NCI-H128 (cell line): ENCODE measurements at regions not wholly inside any gene's neighbourhood (a gene's known extent, or its start where the extent isn't known, plus 50 kb on each side); places are given as distances from the start of the nearest gene placed in this dataset.

ENCODE experiments used
- DNase-seq: peaks from one replicate; lab custom pipeline; 2025; ENCODE audit not compliant: unreplicated experiment; lab: John Stamatoyannopoulos, UW

DNA sequence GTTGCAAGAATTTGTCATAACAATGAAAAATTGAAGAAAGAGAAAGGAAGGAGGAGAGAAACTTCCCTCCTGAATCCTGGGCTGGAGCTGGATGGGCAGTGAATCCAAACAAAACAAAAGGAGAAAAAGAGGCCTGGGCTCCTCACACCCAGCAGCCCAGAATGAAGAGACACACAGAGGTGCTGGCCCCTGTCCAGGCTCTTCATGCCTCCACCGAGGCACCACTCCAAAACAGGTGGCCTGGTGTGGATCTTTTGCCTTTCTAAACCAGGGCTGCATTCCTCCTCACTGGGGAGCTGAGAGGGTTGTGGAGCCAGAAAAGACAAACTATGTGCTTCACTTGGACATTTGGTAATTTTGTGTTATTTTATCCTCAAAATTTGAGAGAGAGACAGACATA lies 76.0 kb downstream of the FAM124B start:
- no peak for DNase-seq

DNA sequence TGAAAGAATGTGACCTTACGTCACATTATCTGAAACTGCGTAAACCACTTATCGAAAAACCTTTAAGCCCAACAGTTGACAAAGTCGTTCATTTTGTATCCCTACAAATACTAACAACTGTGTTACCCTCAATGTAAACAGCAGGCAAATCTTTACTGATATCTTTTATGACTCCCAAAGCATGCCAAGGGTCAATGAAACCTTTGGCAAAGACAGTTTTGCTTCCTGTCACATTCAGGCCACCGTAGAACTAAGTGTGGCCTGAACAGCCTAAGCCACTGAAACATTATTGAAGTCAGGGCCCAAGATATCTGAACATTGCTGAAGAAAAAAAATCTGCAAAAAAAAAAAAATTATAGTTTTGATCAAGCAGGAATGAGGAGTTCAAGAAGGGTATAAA lies 77.3 kb downstream of the FAM124B start:
- DNase-seq = no peak

DNA sequence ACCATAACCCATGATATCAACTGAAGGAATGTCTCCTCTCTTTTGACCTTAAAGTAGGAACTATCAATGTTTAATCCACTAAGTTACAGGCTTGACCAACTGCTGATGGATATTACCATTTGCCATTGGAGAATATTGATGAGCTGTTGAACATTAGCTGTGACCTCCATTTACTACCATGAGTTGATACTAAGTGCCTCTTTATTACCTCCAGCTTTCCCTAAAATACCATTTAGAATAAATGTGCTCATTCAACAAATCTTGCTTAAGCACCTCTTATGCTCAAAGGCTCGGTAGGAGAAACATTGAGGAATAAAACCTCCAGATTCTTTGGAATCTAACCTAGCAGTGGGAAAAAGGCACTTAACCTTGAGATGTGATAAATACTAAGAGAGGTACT lies 81.2 kb downstream of the FAM124B start:
- DNase-seq = no peak

DNA sequence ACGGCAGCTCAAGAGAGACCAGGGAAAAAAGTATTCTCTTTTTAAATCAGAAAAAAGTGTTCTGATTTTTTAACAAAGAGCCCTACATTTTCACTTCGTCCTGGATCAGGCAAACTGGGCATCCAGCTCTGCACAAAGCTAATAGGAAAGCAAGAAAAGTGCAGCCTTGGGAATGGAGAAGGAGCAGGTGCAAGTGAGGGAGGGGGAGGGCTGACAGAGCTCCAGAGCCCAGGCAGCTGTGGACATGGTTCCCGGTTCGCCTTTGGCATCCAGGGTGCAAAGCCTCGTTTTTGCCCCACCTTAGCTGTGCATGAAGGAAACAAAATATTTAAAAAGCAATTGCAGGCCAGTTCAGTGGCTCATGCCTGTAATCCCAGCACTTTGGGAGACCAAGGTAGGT lies 82.2 kb downstream of the FAM124B start:
- DNase-seq = no peak

DNA sequence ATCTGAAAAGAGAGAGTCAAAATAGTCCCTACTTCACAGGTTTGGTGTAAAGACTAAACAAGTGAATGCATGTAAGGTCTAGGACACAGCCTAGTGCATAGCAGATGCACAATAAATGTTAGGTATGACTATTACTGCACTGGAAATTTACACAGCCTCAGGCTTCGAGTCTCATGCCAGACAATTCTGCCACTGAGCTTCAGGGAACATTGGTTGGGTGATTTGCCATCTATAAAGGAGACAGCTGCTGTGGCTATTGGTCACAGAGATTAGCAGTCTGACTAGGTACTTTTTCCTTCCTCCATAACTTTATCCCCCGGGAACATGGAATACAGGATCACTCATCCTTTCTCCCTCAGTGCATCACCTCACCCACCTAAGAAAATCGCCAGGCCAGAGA lies 89.2 kb downstream of the FAM124B start:
- DNase-seq = no peak

DNA sequence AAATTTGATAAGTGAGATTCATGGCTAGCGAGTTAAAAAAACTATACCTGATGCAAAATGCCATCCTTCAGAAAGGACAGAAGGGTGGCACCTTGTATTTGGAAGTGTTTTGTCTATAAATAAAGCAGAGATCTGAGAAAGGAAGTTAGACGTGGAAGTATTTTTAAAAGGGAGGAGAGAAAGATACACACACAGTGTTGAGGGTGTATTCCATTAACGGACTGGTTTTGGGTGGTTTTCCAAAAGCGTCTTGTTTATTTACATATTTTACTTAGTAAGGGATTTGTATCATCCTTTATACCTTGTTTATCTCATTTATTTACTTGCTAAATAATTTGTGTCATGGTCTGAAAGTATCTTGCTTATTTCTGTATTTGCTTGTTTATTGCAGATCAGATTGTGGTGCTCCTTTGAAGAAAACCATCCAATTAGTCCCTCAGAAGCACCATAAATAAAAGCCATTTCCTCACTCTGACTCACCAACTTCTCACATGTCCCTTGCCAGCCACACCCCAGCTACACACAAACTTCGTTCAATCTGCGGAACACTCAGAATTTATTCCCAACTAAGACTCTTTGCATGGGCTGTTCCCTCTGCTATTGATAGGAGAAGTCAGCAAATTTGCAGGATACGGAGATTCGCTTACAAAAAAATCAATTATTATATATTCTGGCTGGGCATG lies 90.8 kb downstream of the FAM124B start:
- DNase-seq = no peak

DNA sequence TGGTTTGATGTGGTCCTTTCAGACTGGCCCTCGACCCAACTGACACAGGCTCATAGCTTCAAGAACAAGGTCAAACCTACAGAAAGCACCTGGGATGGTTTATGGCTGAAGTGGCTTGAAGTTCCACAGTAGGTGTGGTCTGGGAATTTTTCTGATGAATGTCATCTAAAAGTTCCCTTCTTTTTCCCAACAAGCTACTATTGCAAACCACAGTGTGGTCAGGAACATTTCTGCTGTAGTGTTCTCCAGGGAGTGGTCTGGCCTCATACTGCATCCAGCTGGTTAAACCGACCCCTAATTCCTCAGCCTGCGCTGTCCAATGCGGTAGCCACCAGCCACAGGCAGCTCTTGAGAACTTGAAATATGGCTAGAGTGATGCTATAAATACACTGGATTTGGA lies 92.7 kb downstream of the FAM124B start:
- no peak for DNase-seq

DNA sequence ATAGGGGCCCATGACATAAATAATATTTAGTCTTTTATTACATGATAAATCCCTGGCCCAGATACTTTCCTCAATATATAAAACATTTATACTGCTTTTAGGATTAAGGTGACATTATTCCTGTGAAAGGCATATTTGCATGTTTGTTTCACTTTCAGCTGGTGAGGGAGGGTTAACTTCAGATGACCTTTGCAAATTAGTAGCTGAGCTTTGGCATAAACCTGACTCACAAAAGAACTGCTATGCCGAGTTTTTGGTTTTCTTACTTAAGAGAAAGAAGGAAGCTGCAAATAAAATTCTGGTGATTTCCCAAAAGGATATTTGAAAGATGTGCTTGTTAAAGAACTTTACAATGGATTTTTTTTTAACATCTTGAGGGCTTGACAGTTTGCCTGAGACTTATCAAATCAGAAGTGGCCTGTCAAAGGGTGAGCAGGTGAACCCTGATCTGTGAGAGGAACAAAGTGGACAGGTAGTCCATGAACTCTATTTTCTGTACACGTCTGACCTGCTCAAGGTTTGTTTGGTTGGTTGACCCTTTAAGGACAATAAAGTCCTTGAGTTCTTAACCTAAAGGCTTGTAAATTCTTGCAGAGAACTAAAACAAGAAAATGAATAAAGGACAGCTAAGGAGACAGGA lies 93.5 kb downstream of the FAM124B start:
- DNase-seq = no peak

DNA sequence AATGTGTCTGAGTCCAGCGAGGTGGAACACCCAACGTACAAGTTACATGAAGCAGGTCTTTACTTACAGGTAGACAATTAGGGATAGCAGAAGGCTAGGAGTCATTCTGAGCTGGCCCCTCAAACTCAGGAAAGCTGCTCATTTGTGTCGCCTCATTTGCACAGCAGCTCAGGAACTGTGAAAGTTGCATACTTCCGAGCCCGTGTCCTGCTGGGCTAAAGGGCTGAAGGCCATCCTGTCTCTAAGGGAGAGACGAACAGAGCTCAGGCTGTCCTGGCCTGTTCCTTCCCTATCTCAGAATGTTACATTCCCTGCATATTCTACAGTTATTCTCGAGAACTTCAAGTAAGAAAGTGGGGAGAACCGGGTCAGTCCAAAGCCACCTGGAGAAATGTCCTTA lies 99.0 kb downstream of the FAM124B start:
- no peak for DNase-seq

DNA sequence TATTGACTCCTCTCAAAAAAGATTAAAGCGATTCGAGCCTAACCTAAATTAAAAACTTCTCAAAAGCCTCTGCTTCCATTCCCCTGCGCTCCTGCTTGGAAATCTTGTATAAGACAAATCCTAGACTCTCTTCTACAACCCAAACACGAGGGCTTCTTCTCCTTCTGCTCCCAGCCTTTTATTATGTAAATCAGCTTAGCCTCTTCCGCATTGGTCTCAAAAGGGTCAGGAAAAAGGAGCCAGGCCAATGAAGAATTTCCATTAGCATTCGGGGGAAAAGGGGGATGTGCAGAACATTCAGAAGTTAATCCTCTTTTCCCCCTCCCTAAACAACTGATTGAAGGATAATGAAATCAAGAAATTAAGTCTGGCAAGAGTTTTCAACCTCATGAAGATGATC lies 107.9 kb downstream of the FAM124B start:
- no peak for DNase-seq

DNA sequence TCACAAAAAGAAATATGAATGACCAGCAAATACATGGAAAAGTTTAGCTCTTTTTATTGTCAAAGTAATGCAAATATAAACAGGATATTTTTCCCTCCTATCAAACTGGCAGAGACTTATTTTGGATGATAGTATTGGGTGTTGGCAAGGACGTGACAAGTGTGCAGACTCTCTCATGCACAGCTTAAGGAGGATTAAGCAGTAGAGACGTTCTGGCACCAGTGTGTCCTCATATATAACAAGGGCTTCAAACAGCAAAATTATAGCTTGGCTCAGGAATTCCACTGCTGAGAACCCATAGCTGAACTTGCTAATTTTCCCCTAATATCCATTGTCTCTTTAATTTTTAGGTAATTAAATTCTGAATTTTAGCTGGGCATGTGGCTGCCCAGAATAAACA lies 114.4 kb downstream of the FAM124B start:
- no peak for DNase-seq

DNA sequence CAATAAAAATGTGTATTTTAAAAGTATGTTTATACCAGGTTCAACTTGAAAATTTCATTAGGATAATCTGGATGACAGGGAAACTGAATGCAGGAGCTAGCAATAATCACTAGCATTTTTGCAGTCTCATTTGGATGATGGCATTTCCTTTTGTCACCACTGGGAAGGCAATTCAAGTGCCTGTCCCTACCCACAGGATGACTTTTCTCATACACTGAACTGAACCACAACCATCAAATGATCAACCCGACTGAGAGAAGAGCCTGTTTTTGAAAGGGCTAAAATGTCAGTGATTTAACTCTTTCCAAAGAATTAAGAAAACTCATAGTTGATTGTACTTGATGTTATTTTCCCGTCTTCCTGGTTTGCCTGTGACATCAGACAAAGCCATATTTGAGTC lies 115.0 kb downstream of the FAM124B start:
- DNase-seq = no peak

DNA sequence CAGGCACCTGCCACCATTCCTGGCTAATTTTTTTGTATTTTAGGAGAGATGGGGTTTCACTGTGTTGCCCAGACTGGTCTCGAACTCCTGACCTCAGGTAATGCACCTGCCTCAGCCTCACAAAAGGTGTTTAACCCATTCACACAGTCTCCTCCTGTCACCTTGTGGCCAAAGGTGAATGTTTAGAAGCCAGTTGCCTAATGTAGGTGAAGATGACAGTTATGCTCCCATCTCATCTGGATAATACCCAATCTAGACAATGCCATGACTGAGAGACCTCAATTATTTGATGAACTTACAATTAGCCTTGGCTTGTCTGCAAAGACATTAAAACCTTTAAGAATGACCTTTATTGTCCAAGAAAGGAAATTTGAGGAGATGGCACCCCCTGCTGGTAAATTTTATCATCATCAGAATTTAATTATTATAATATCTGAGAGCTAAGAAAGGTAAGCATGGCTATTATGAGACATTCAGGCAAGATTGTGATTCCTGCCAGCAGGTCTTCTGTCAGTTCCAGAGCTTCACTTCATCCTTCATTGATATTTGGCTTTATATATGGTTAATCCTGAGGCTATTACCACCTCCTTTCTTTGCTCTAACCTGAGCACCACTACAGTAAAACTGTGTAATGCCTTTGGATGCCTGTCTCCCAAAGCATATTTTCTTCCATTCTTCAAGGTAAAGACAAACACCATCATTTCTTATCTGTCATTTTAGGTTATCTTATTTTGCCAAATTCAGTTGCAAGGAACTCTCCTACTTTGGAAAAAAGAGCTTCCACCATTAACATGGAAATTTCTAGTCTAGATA lies 117.6 kb downstream of the FAM124B start:
- DNase-seq = peak; percentile 2

DNA sequence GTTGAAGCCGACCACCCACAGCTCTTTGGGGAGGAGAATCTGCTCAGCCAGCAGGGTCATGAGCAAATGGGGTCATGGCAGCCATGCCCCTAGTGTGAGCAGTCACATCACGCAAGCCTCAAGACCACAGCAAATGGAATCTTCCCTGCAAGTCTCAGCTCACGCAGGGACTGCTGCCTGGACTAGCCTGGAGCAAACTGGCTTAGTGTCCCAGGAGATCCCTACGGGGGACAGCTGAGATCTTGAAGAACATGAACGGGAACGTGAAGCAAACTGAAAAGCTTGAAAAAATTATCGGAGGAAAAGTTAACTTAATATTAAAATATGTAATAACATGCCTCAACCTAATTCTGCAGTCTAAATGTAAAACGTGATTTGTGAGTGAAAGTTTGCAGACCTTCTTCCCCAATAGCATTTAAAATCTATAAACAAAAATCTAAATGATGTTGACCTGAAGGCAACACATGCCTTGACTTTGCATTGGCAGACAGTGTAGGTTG lies 118.4 kb downstream of the FAM124B start:
- no peak for DNase-seq

DNA sequence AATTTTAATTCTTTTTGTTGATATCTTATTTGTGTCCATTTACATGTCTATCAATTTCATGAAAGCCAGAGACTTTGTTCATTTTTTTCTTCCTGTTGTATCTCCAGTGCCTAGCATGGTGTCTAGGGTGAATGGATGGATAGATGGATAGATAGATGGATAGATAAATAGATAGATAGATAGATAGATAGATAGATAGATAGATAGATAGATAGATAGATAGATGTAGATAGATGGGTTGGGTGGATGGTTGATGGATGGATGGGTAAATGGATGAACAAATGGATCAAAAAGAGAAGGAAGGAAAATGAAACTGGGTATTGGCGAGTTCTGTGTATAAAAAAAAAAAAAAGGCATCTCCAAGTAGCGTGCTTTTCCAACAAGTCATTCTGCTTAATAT lies 120.5 kb downstream of the FAM124B start:
- DNase-seq = no peak

DNA sequence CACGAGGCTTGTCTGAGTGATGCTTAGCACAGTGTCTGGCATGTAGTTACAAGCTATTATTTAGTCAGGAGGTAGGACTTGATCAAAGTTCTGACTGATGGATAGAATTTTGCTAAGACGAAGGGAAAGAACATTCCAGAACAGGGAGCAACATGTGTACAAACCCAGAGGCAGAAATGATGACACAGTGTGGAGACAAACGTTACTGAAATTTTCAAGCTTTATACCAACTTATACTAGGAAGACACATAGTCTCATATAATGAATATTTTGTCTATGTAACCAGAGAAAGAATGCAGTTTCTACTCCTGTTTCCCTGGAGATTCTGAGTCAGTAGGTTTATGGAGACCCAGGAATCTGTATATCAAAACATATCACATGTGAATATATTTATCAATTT lies 123.4 kb downstream of the FAM124B start:
- no peak for DNase-seq

DNA sequence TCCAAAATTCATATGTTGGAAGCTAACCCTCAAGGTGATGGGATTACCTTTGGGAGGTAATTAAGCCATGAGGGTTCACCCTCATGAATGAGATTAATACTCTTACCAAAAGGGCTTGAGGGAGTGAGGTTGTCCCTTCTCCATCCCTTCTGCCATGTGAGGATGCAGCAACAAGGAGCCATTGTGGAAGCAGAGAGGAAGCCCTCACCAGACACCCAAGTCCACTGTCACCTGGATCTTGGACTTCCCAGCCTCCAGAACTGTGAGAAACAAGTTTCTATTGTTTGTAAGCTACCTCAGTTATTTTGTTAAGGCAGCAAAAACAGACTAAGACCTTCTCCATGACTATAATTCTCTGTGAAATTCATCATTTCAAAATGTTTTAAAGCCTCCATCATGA lies 125.7 kb downstream of the FAM124B start:
- no peak for DNase-seq

DNA sequence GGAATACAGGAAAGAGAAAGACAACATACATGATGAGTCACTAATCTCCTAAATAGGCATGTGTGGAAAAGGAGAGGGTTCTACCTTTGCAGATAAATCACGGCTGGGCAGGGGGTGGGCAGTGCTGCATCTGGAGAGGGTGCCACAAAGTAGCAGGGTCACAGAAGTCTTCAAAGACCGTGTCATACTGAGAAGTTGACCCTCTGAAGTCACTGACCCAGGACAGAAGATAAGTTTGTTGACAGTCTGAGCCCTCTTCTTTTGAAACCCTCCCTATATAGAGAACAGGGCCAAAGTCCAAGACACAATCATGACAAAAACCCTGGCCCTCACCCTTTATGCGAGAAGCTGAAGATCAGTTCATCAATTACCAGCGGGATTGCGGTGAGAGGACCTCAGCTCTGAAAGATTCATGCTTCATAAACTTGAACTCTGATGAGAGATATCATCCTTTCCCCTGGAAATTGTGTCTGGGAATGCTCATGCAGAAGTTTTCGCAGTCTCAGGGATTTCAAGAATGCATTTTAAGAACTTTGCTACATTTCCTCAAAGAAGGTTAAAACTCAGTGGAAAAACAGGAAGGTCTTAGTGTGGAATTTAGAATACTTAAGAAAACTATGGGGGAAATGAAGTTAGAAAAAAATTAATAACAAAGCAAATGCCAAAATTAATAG lies 129.5 kb downstream of the FAM124B start:
- DNase-seq = no peak

DNA sequence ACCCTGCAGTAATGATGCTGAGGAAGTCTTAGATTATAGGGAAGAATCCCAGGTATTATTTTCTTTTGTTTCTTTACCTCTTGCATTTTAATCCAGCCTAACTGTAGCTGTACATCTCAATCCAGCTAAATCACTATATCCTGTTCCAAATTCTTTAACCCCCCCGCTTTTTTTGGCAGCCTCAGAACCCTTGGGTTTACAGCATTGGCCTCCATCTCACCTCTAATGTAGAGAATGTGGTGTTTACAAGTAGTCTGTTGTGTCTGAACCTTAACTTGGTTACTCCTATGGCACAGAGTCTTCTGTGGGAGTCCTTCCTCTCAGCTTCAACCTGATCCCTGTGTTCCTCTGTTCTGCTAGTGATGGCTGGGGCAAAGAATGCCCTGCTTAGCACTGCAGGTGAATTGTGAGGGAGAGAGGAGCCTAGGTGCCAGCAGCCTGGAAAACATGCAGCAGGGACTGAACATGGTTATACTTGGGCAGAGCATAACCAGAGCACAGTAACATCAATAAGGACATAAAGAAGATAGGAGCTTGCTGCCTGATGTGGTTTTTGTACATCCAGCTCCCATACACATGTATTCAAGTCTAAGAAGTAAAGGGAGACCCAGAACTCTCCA lies 130.2 kb downstream of the FAM124B start:
- no peak for DNase-seq

DNA sequence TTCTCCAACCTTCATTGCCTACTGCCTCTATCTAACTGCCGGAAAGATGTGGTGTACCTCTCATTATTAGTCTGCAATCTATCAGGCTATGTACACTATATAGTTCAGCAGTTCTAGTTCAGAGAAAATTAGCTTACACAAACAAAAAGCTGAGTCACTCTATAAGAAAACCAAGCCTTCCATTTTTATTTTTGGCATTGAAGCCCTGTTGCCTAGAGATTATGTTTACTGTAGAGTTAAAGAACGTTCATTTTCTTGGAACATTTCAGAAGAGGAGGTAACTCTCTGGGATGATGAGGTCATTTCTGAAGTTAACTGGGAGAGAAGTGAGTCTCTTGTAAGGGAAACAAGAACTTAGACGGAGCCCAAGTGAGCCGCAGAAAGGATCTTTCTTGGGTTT lies 133.5 kb downstream of the FAM124B start:
- DNase-seq = no peak

DNA sequence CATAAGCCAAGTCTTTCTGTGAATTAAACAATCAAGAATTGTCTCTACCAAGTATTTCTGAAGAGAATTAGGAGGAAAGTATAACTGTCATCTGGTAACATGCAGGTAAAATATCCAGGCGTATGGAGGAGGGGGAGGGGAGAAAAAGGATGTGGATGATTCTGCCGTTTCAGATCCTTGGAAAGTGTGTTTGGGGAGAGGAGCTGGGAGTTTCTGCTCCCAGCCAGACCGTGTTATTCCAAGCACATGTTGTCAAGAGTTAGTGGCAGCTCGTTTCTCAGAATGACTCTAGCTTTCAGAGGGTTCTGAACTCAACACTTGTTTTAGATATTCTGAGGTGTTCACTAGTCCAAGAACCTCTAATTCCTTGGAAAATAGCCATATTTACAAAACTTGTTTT lies 137.6 kb downstream of the FAM124B start:
- DNase-seq = no peak
